PC-3 (cell line): ENCODE measurements at regions not wholly inside any gene's neighbourhood (a gene's known extent, or its start where the extent isn't known, plus 50 kb on each side); places are given as distances from the start of the nearest gene placed in this dataset.

ENCODE experiments used
- ATAC-seq: fragments of 200-7000 bp; cut with Tn5 transposase; 2 replicates; pipeline ENCODE4 v1.9.1; 2020; ENCODE audit warnings: mild to moderate bottlenecking, moderate library complexity
- BruUV-seq: library from RNA; stranded (reverse); fragments of 400-500 nt; replicated peaks from 2 replicates; lab custom pipeline; 2021; lab: Mats Ljungman, UMichigan
- CTCF ChIA-PET: fragments of 300-600 bp; sonication (Branson Sonifier 250); formaldehyde crosslinking; loops from one replicate; lab custom pipeline; 2022; ENCODE audit warnings: antibody characterized with exemption; lab: Charles Lee
- POLR2A ChIA-PET: fragments of 300-600 bp; sonication (Branson Sonifier 250); formaldehyde crosslinking; loops from one replicate; lab custom pipeline; 2022; ENCODE audit warnings: antibody characterized with exemption; ENCODE audit not compliant: unreplicated experiment; lab: Charles Lee
- DNase-seq: peaks from one replicate; pipeline ENCODE4 v3.0.0-alpha.2; 2015
- H2AFZ ChIP-seq: fragments of 300-600 bp; sonication (generic); 2 replicates; pipeline ENCODE4 v1.6.0; 2016; ENCODE audit warnings: antibody characterized with exemption, low read length
- H3F3A ChIP-seq: fragments of 300-600 bp; sonication (generic); one replicate; pipeline ENCODE4 v1.6.0; 2017; ENCODE audit warnings: antibody characterized with exemption, low read length, control low read depth, mild to moderate bottlenecking; ENCODE audit not compliant: unreplicated experiment
- H3K27ac ChIP-seq: fragments of 300-600 bp; sonication (generic); 2 replicates; pipeline ENCODE4 v1.5.1; 2016; ENCODE audit warnings: mild to moderate bottlenecking, low read length
- H3K27me3 ChIP-seq: fragments of 300-600 bp; sonication (generic); 2 replicates; pipeline ENCODE4 v1.6.1; 2016; ENCODE audit warnings: low read length, mixed read lengths
- H3K36me3 ChIP-seq: fragments of 300-600 bp; sonication (generic); 2 replicates; pipeline ENCODE4 v1.6.1; 2016; ENCODE audit warnings: low read depth, mixed run types, low read length, mixed read lengths
- H3K4me1 ChIP-seq: fragments of 300-600 bp; sonication (generic); 2 replicates; pipeline ENCODE4 v1.5.1; 2016; ENCODE audit warnings: low read length; ENCODE audit not compliant: insufficient read depth
- H3K4me2 ChIP-seq: fragments of 300-600 bp; sonication (generic); 2 replicates; pipeline ENCODE4 v1.6.0; 2016; ENCODE audit warnings: low read length
- H3K4me3 ChIP-seq: fragments of 300-600 bp; sonication (generic); 2 replicates; pipeline ENCODE4 v1.5.1; 2016; ENCODE audit warnings: mild to moderate bottlenecking, low read length, mixed read lengths
- H3K79me2 ChIP-seq: fragments of 300-600 bp; sonication (generic); 2 replicates; pipeline ENCODE4 v1.6.1; 2017; ENCODE audit warnings: low read length, mixed read lengths
- H3K9ac ChIP-seq: fragments of 300-600 bp; sonication (generic); 2 replicates; pipeline ENCODE4 v1.6.0; 2016; ENCODE audit warnings: mild to moderate bottlenecking, low read length
- H3K9me2 ChIP-seq: fragments of 300-600 bp; sonication (generic); replicated peaks from 2 replicates; pipeline ENCODE4 v1.6.1; 2016; ENCODE audit warnings: mixed run types, low read length, mixed read lengths
- H3K9me3 ChIP-seq: fragments of 300-600 bp; sonication (generic); 2 replicates; pipeline ENCODE4 v1.6.1; 2016; ENCODE audit warnings: low read length, mixed read lengths
- H4K20me1 ChIP-seq: fragments of 300-600 bp; sonication (generic); 2 replicates; pipeline ENCODE4 v1.6.1; 2016; ENCODE audit warnings: low read length, mixed read lengths
- EZH2 ChIP-seq: fragments of 300-600 bp; sonication (generic); IDR thresholded peaks from one replicate; pipeline ENCODE4 v1.6.1; 2017; ENCODE audit warnings: antibody characterized with exemption, mild to moderate bottlenecking, low read length; ENCODE audit not compliant: unreplicated experiment
- EZH2phosphoT487 ChIP-seq: fragments of 300-600 bp; sonication (generic); IDR thresholded peaks from 2 replicates; pipeline ENCODE4 v1.6.1; 2018; ENCODE audit warnings: mild to moderate bottlenecking, antibody characterized with exemption, low read length, borderline replicate concordance
- intact Hi-C: fragments of 100-400 bp; cut with micrococcal nuclease; formaldehyde crosslinking; loops from 2 replicates; pipeline ENCODE4 v1.9.0; 2023
- TF ChIP-seq, protein P1 (sequence below): fragments of 300-600 bp; sonication (generic); conservative IDR thresholded peaks from 2 replicates; pipeline ENCODE4 v1.5.1; 2017; ENCODE audit warnings: antibody characterized with exemption, low read depth, mild to moderate bottlenecking, low read length

- no peak overlapping the region for H2AFZ ChIP-seq
- POLR2A ChIA-PET, result no interaction called here
- H3F3A ChIP-seq, result no peaks in the 10 kb centered on the region
- H3K9me2 ChIP-seq, result no peaks in the 10 kb centered on the region
- intact Hi-C loops, result no loop called here
- CTCF ChIA-PET, result no interaction called here
- no peak for ATAC-seq
- H4K20me1 ChIP-seq, result no peaks in the 10 kb centered on the region
- no peaks in the 10 kb centered on the region for H3K4me1 ChIP-seq
- H3K27ac ChIP-seq, result no peak overlapping the region
- H3K79me2 ChIP-seq, result no peaks in the 10 kb centered on the region
- no peaks in the 10 kb centered on the region for H3K36me3 ChIP-seq
- TF ChIP-seq EZH2phosphoT487 (no peak), EZH2 (no peak)
- TF ChIP-seq, protein P1, sequence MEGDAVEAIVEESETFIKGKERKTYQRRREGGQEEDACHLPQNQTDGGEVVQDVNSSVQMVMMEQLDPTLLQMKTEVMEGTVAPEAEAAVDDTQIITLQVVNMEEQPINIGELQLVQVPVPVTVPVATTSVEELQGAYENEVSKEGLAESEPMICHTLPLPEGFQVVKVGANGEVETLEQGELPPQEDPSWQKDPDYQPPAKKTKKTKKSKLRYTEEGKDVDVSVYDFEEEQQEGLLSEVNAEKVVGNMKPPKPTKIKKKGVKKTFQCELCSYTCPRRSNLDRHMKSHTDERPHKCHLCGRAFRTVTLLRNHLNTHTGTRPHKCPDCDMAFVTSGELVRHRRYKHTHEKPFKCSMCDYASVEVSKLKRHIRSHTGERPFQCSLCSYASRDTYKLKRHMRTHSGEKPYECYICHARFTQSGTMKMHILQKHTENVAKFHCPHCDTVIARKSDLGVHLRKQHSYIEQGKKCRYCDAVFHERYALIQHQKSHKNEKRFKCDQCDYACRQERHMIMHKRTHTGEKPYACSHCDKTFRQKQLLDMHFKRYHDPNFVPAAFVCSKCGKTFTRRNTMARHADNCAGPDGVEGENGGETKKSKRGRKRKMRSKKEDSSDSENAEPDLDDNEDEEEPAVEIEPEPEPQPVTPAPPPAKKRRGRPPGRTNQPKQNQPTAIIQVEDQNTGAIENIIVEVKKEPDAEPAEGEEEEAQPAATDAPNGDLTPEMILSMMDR, result no peak
- H3K4me3 ChIP-seq, result no peak overlapping the region
- no peak overlapping the region for H3K9ac ChIP-seq
- DNase-seq, result no peak
- BruUV-seq, result no TSS peak
- H3K9me3 ChIP-seq, result 0 out of 2 replicates have a peak, but pooled peaks cover 5% of the 10 kb centered on the region
- no peaks in the 10 kb centered on the region for H3K27me3 ChIP-seq
- H3K4me2 ChIP-seq, result no peak overlapping the region
Observed at GRCh38 chr6:40054602-40055001, 120.3 kb upstream of the MOCS1 start.

DNA sequence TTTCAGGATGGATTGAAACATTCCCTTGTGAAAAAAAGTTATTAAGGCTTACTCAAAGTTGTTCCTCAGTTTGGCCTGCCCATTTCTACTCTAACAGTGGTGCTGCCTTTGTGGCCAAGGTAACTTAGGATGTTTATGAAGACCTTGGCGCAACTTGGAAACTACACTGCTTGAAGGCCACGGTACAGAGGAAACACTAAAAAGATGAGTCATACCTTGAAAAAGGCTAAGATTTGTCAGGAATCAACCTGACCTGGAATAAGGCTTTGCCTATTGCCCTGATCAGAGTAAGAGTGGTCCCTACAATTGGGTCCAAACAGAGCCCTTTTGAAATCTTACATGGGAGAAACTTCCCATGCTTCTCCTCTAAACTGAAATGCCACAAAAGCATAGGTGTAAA lies 119.9 kb upstream of the MOCS1 start:
- H3K4me2 ChIP-seq, result no peak overlapping the region
- no peak for ATAC-seq

GRCh38 chr6:40049128-40049527 lies 114.9 kb upstream of the MOCS1 start:
- no peaks in the 10 kb centered on the region for H3K36me3 ChIP-seq

More for the DNA sequence above, 119.9 kb upstream of the MOCS1 start:
- intact Hi-C loops, result no loop called here
- Histone ChIP-seq H3K79me2 (no peaks in the 10 kb centered on the region), H4K20me1 (no peaks in the 10 kb centered on the region), H3K27me3 (no peaks in the 10 kb centered on the region), H2AFZ (no peak overlapping the region), H3K9me3 (0 out of 2 replicates have a peak, but pooled peaks cover 5% of the 10 kb centered on the region), H3K36me3 (no peaks in the 10 kb centered on the region), H3K4me3 (no peak overlapping the region), H3K9ac (no peak overlapping the region), H3K4me1 (no peaks in the 10 kb centered on the region), H3F3A (no peaks in the 10 kb centered on the region), H3K27ac (no peak overlapping the region), H3K9me2 (no peaks in the 10 kb centered on the region)
- BruUV-seq, result no TSS peak
- TF ChIP-seq, protein P1, result no peak
- TF ChIP-seq EZH2, result no peak
- TF ChIP-seq EZH2phosphoT487, result no peak
- DNase-seq, result no peak
- CTCF ChIA-PET, result no interaction called here
- POLR2A ChIA-PET, result no interaction called here

More at GRCh38 chr6:40049128-40049527, 114.9 kb upstream of the MOCS1 start:
- Histone ChIP-seq H3K79me2 (no peaks in the 10 kb centered on the region), H3K27me3 (no peaks in the 10 kb centered on the region), H3K4me2 (no peak overlapping the region), H3K27ac (no peak overlapping the region), H3K9me3 (0 out of 2 replicates have a peak, but pooled peaks cover 8% of the 10 kb centered on the region), H3F3A (no peaks in the 10 kb centered on the region), H3K9ac (no peak overlapping the region), H3K4me3 (no peak overlapping the region), H3K9me2 (no peaks in the 10 kb centered on the region), H3K4me1 (no peaks in the 10 kb centered on the region), H4K20me1 (no peaks in the 10 kb centered on the region), H2AFZ (no peak overlapping the region)
- no TSS peak for BruUV-seq
- DNase-seq (no peak), ATAC-seq (no peak)
- intact Hi-C loops, result no loop called here
- ChIA-PET CTCF (no interaction called here), POLR2A (no interaction called here)
- no peak for TF ChIP-seq EZH2phosphoT487
- TF ChIP-seq, protein P1, result no peak
- TF ChIP-seq EZH2, result no peak
